HCT116 (cell line): ENCODE measurements at regions not wholly inside any gene's neighbourhood (a gene's known extent, or its start where the extent isn't known, plus 50 kb on each side); places are given as distances from the start of the nearest gene placed in this dataset.

Experiments used
- ATAC-seq: fragments of 200-7000 bp; cut with Tn5 transposase; 2 replicates; pipeline ENCODE4 v1.9.1; 2020; ENCODE audit warnings: mild to moderate bottlenecking, moderate library complexity
- BruUV-seq: library from RNA; stranded (reverse); fragments of 400-500 nt; replicated peaks from 2 replicates; lab custom pipeline; 2021; lab: Mats Ljungman, UMichigan
- CTCF ChIA-PET: fragments of 300-600 bp; sonication (Branson Sonifier 250); formaldehyde crosslinking; loops from one replicate; lab custom pipeline; 2021; ENCODE audit warnings: antibody characterized with exemption; lab: Charles Lee
- POLR2A ChIA-PET: fragments of 300-600, 350-600 bp; sonication (Branson Sonifier 250); formaldehyde crosslinking; loops from one replicate; lab custom pipeline; 2021; ENCODE audit warnings: antibody characterized with exemption; lab: Charles Lee
- RAD21 ChIA-PET, 2 experiments: fragments of 300-600 bp; sonication (Branson Sonifier 250); formaldehyde crosslinking; loops; one replicate each; lab custom pipeline; 2023; ENCODE audit warnings: low total read pairs in 2 of 2; ENCODE audit not compliant: uncharacterized antibody in 2 of 2, unreplicated experiment in 2 of 2, low non-redundant PET in 1 of 2; lab: Charles Lee
- DNase-seq: peaks from one replicate; pipeline ENCODE4 v3.0.0-alpha.2; 2010; ENCODE audit warnings: low read depth, low spot score
- H2AFZ ChIP-seq: fragments of 200-600 bp; shearing (Covaris generic), sonication (generic); 2 replicates; pipeline ENCODE4 v1.6.1; 2017; ENCODE audit warnings: low read depth, mixed run types, mixed read lengths, antibody characterized with exemption, low read length; ENCODE audit not compliant: poor library complexity, severe bottlenecking
- H3K27ac ChIP-seq: 2 replicates; pipeline ENCODE4 v1.5.1; 2012; ENCODE audit warnings: low read depth, low read length
- H3K27me3 ChIP-seq: fragments of 200-600 bp; sonication (generic); 2 replicates; pipeline ENCODE4 v1.6.1; 2016; ENCODE audit warnings: mixed run types, low read length, mixed read lengths; ENCODE audit not compliant: insufficient read depth
- H3K36me3 ChIP-seq, 2 experiments: fragments of 200-500 bp in 1 of 2; fragments of 200-600 bp in 1 of 2; sonication (Bioruptor generic) in 1 of 2; sonication (generic) in 1 of 2; 2 replicates each; pipeline versions ENCODE4 v1.5.1 to v1.6.1; 2014 to 2016; ENCODE audit warnings: low read length in 2 of 2, inconsistent platforms in 1 of 2, mixed read lengths in 1 of 2, mixed run types in 1 of 2; ENCODE audit not compliant: insufficient read depth in 2 of 2, control insufficient read depth in 1 of 2
- H3K4me1 ChIP-seq, 2 experiments: fragments of 200-600 bp in 1 of 2; sonication (generic) in 1 of 2; 2 replicates each; pipeline versions ENCODE4 v1.5.1 to v1.6.1; 2012 to 2017; ENCODE audit warnings: low read length in 2 of 2, inconsistent platforms in 1 of 2, mild to moderate bottlenecking in 1 of 2, mixed read lengths in 1 of 2, mixed run types in 1 of 2, moderate library complexity in 1 of 2; ENCODE audit not compliant: insufficient read depth in 2 of 2, control insufficient read depth in 1 of 2
- H3K4me2 ChIP-seq: fragments of 200-600 bp; sonication (generic); 2 replicates; pipeline ENCODE4 v1.6.1; 2017; ENCODE audit warnings: mixed run types, low read length, mixed read lengths
- H3K4me3 ChIP-seq, 2 experiments: fragments of 200-600 bp in 1 of 2; sonication (generic) in 1 of 2; replicated peaks in 1 of 2; 2 replicates each; pipeline ENCODE4 v1.5.1; 2011 to 2016; ENCODE audit warnings: low read length in 2 of 2, control low read depth in 1 of 2, low read depth in 1 of 2, mild to moderate bottlenecking in 1 of 2, mixed read lengths in 1 of 2, mixed run types in 1 of 2
- H3K79me2 ChIP-seq: fragments of 200-600 bp; sonication (generic); 2 replicates; pipeline ENCODE4 v1.6.1; 2017; ENCODE audit warnings: mild to moderate bottlenecking, mixed run types, low read length, moderate library complexity, mixed read lengths; ENCODE audit not compliant: insufficient read depth
- H3K9ac ChIP-seq: fragments of 200-600 bp; sonication (generic); 2 replicates; pipeline ENCODE4 v1.6.1; 2016; ENCODE audit warnings: low read length, mixed read lengths
- H3K9me2 ChIP-seq: fragments of 200-600 bp; sonication (generic), shearing (Covaris generic); 2 replicates; pipeline ENCODE4 v1.6.1; 2017; ENCODE audit warnings: mixed run types, mild to moderate bottlenecking, moderate library complexity; ENCODE audit not compliant: insufficient read depth
- H3K9me3 ChIP-seq, 2 experiments: fragments of 200-500 bp in 1 of 2; fragments of 200-600 bp in 1 of 2; sonication (Bioruptor generic) in 1 of 2; sonication (generic) in 1 of 2; 2 replicates each; pipeline ENCODE4 v1.6.1; 2014 to 2017; ENCODE audit warnings: low read length in 2 of 2, mixed read lengths in 2 of 2, inconsistent platforms in 1 of 2, low read depth in 1 of 2, mild to moderate bottlenecking in 1 of 2, mixed run types in 1 of 2, moderate library complexity in 1 of 2; ENCODE audit not compliant: control insufficient read depth in 1 of 2, insufficient read depth in 1 of 2
- H4K20me1 ChIP-seq: fragments of 200-600 bp; sonication (generic), shearing (Covaris generic); 2 replicates; pipeline ENCODE4 v1.6.1; 2017; ENCODE audit warnings: mixed run types, mild to moderate bottlenecking, moderate library complexity; ENCODE audit not compliant: insufficient read depth
- CEBPB ChIP-seq: IDR thresholded peaks from 2 replicates; pipeline ENCODE4 v1.6.1; 2012; ENCODE audit warnings: low read depth
- CTCF ChIP-seq, 3 experiments: fragments of 200-600 bp in 1 of 3; sonication (generic) in 1 of 3; IDR thresholded peaks in 2 of 3; conservative IDR thresholded peaks in 1 of 3; 2 replicates each; pipeline ENCODE4 v1.5.1; 2012 to 2017; ENCODE audit warnings: low read depth in 2 of 3, low read length in 2 of 3, antibody characterized with exemption in 1 of 3, borderline replicate concordance in 1 of 3, control low read depth in 1 of 3, mild to moderate bottlenecking in 1 of 3, mixed read lengths in 1 of 3, mixed run types in 1 of 3, moderate library complexity in 1 of 3; ENCODE audit not compliant: insufficient read depth in 1 of 3
- ELF1 ChIP-seq: IDR thresholded peaks from 2 replicates; pipeline ENCODE4 v1.6.1; 2012; ENCODE audit warnings: low read depth, borderline replicate concordance
- EZH2phosphoT487 ChIP-seq: fragments of 200-600 bp; IDR thresholded peaks from 2 replicates; pipeline ENCODE4 v1.6.1; 2018; ENCODE audit warnings: antibody characterized with exemption, borderline replicate concordance
- RAD21 ChIP-seq: IDR thresholded peaks from 2 replicates; pipeline ENCODE4 v1.6.1; 2012; ENCODE audit warnings: low read depth, mild to moderate bottlenecking
- SIN3A ChIP-seq: IDR thresholded peaks from 2 replicates; pipeline ENCODE4 v1.6.1; 2012; ENCODE audit warnings: low read depth
- SP1 ChIP-seq: IDR thresholded peaks from 2 replicates; pipeline ENCODE4 v1.6.1; 2012; ENCODE audit warnings: low read depth
- SRF ChIP-seq: IDR thresholded peaks from 2 replicates; pipeline ENCODE4 v1.6.1; 2012; ENCODE audit warnings: low read depth
- TCF7L2 ChIP-seq: IDR thresholded peaks from 2 replicates; pipeline ENCODE4 v1.7.0; 2011; ENCODE audit warnings: borderline replicate concordance, inconsistent platforms; ENCODE audit not compliant: insufficient read depth, insufficient read length; ENCODE audit errors: extremely low read depth
- ZNF274 ChIP-seq: fragments of 200-500 bp; sonication (Bioruptor generic); IDR thresholded peaks from 2 replicates; pipeline ENCODE4 v1.6.1; 2014; ENCODE audit warnings: mild to moderate bottlenecking, low read depth, low read length, inconsistent platforms
- intact Hi-C: fragments of 100-400 bp; cut with micrococcal nuclease; formaldehyde crosslinking; loops from 2 replicates; pipeline ENCODE4 v1.10.0; 2022
- TF ChIP-seq, protein P1 (sequence below): IDR thresholded peaks from 2 replicates; pipeline ENCODE4 v1.6.1; 2012
- TF ChIP-seq, protein P2 (sequence below): IDR thresholded peaks from 2 replicates; pipeline ENCODE4 v1.6.1; 2012

GRCh38 chr5:148716716-148717115, 62.4 kb upstream of the HTR4 start:
- ChIA-PET RAD21 (no interaction called here), POLR2A (no interaction called here), CTCF (no interaction called here)
- H3K9ac ChIP-seq: no peak overlapping the region
- H2AFZ ChIP-seq: no peak overlapping the region
- no peak overlapping the region for H3K27ac ChIP-seq
- no peaks in the 10 kb centered on the region for H3K4me1 ChIP-seq
- no peak overlapping the region for H3K4me2 ChIP-seq
- no peak overlapping the region for H3K4me3 ChIP-seq
- BruUV-seq: no TSS peak
- intact Hi-C loops: no loop called here
- peaks cover 26% of the 10 kb centered on the region for H3K27me3 ChIP-seq
- TF ChIP-seq EZH2phosphoT487 (no peak), RAD21 (no peak), TCF7L2 (no peak), ELF1 (no peak), SP1 (no peak), CEBPB (no peak), ZNF274 (no peak), SRF (no peak), SIN3A (no peak), CTCF (IDR thresholded peaks at IDR 0.05 in 2 of 3, conservative IDR thresholded peaks at IDR 0.05 in 1 of 3; ENCODE audit: borderline replicate concordance in 1 of 3, insufficient read depth in 1 of 3, low read depth in 2 of 3, low read length in 2 of 3) (no peak)
- TF ChIP-seq, protein P1, sequence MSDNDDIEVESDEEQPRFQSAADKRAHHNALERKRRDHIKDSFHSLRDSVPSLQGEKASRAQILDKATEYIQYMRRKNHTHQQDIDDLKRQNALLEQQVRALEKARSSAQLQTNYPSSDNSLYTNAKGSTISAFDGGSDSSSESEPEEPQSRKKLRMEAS: no peak
- TF ChIP-seq, protein P2, sequence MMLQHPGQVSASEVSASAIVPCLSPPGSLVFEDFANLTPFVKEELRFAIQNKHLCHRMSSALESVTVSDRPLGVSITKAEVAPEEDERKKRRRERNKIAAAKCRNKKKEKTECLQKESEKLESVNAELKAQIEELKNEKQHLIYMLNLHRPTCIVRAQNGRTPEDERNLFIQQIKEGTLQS: no peak
- H3K9me3 ChIP-seq: no peaks in the 10 kb centered on the region
- no peaks in the 10 kb centered on the region for H3K79me2 ChIP-seq
- no peaks in the 10 kb centered on the region for H3K36me3 ChIP-seq
- DNase-seq (no peak), ATAC-seq (no peak)
- no peaks in the 10 kb centered on the region for H4K20me1 ChIP-seq
- H3K9me2 ChIP-seq: no peaks in the 10 kb centered on the region
